HEK293T (cell line): ENCODE measurements at regions not wholly inside any gene's neighbourhood (a gene's known extent, or its start where the extent isn't known, plus 50 kb on each side); places are given as distances from the start of the nearest gene placed in this dataset.

ENCODE experiments used
- CTCF ChIA-PET: fragments of 350-600 bp; formaldehyde crosslinking; extraction: SDS; loops from one replicate; lab custom pipeline; 2021; ENCODE audit warnings: antibody characterized with exemption, inconsistent platforms; lab: Yijun Ruan, JAX
- POLR2A ChIA-PET: fragments of 350-600 bp; formaldehyde crosslinking; extraction: SDS; loops from one replicate; lab custom pipeline; 2020; ENCODE audit warnings: antibody characterized with exemption, inconsistent platforms; lab: Yijun Ruan, JAX
- DNase-seq: peaks from one replicate; pipeline ENCODE4 v3.0.0; 2012; ENCODE audit warnings: mixed read lengths; ENCODE audit errors: extremely low spot score
- ARNT ChIP-seq: fragments of 450-650 bp; IDR thresholded peaks from 2 replicates; pipeline ENCODE4 v1.6.1; 2017; ENCODE audit warnings: mild to moderate bottlenecking
- BHLHE40 ChIP-seq: fragments of 450-650 bp; IDR thresholded peaks from 2 replicates; pipeline ENCODE4 v1.6.1; 2016; ENCODE audit warnings: mild to moderate bottlenecking, moderate library complexity, borderline replicate concordance
- CTBP1 ChIP-seq: fragments of 450-650 bp; IDR thresholded peaks from 2 replicates; pipeline ENCODE4 v1.6.1; 2016; ENCODE audit warnings: borderline replicate concordance
- ELF4 ChIP-seq: fragments of 450-650 bp; IDR thresholded peaks from 2 replicates; pipeline ENCODE4 v1.6.1; 2017; ENCODE audit warnings: antibody characterized with exemption
- FOXA1 ChIP-seq: fragments of 450-650 bp; IDR thresholded peaks from 2 replicates; pipeline ENCODE4 v1.6.1; 2016; ENCODE audit warnings: mild to moderate bottlenecking
- FOXK2 ChIP-seq: fragments of 450-650 bp; IDR thresholded peaks from 2 replicates; pipeline ENCODE4 v1.6.1; 2016; ENCODE audit warnings: mild to moderate bottlenecking
- FOXM1 ChIP-seq: fragments of 450-650 bp; IDR thresholded peaks from 2 replicates; pipeline ENCODE4 v1.6.1; 2017; ENCODE audit warnings: mild to moderate bottlenecking, borderline replicate concordance
- HDGF ChIP-seq: fragments of 450-650 bp; IDR thresholded peaks from 2 replicates; pipeline ENCODE4 v1.6.1; 2017; ENCODE audit warnings: antibody characterized with exemption, borderline replicate concordance
- L3MBTL2 ChIP-seq: fragments of 450-650 bp; conservative IDR thresholded peaks from 2 replicates; pipeline ENCODE4 v1.6.1; 2016; ENCODE audit warnings: mild to moderate bottlenecking
- LEF1 ChIP-seq: fragments of 450-650 bp; IDR thresholded peaks from 2 replicates; pipeline ENCODE4 v1.6.1; 2017; ENCODE audit warnings: mild to moderate bottlenecking, borderline replicate concordance
- NFRKB ChIP-seq: fragments of 450-650 bp; IDR thresholded peaks from 2 replicates; pipeline ENCODE4 v1.6.1; 2016; ENCODE audit warnings: mild to moderate bottlenecking, moderate library complexity
- PKNOX1 ChIP-seq: fragments of 450-650 bp; IDR thresholded peaks from 2 replicates; pipeline ENCODE4 v1.6.1; 2016
- SP1 ChIP-seq: fragments of 450-650 bp; IDR thresholded peaks from 2 replicates; pipeline ENCODE4 v1.6.1; 2017
- SUZ12 ChIP-seq: fragments of 450-650 bp; IDR thresholded peaks from 2 replicates; pipeline ENCODE4 v1.6.1; 2016; ENCODE audit warnings: mild to moderate bottlenecking
- TARDBP ChIP-seq: fragments of 450-650 bp; IDR thresholded peaks from 2 replicates; pipeline ENCODE4 v1.6.1; 2016
- ZNF384 ChIP-seq: fragments of 450-650 bp; IDR thresholded peaks from 2 replicates; pipeline ENCODE4 v1.6.1; 2016

GRCh38 chr9:18371141-18371540 lies 102.8 kb upstream of the ADAMTSL1 start:
- ChIA-PET CTCF (interaction anchor here (1.1 kb wide), 1 partner anchor 71 kb away, joined by 3 read pairs; no protein-coding TSS in a partner anchor), POLR2A (no interaction called here)
- TF ChIP-seq CTBP1 (no peak), NFRKB (no peak), ARNT (no peak), ZNF384 (no peak), FOXM1 (no peak), HDGF (no peak), ELF4 (no peak), FOXK2 (no peak), BHLHE40 (no peak), FOXA1 (no peak), TARDBP (no peak), L3MBTL2 (no peak), SUZ12 (no peak), PKNOX1 (no peak), SP1 (no peak), LEF1 (no peak)
- no peak for DNase-seq

- POLR2A ChIA-PET: no interaction called here
- TF ChIP-seq SUZ12 (no peak), NFRKB (no peak), PKNOX1 (no peak), LEF1 (no peak), ELF4 (no peak), ZNF384 (no peak), CTBP1 (no peak), BHLHE40 (no peak), FOXA1 (no peak), SP1 (no peak), HDGF (no peak), FOXK2 (no peak), FOXM1 (no peak), ARNT (no peak), TARDBP (no peak), L3MBTL2 (no peak)
- DNase-seq: no peak
- CTCF ChIA-PET: interaction anchor here (1.1 kb wide), 1 partner anchor 71 kb away, joined by 3 read pairs; no protein-coding TSS in a partner anchor
Observed at GRCh38 chr9:18371621-18372020, 102.3 kb upstream of the ADAMTSL1 start.

- no peak for TF ChIP-seq CTBP1
- CTCF ChIA-PET: interaction anchor here (0.7 kb wide), 1 partner anchor 25 kb away, joined by 3 read pairs; no protein-coding TSS in a partner anchor
- DNase-seq: no peak
- POLR2A ChIA-PET: no interaction called here
Observed at GRCh38 chr9:18379073-18379811, 94.7 kb upstream of the ADAMTSL1 start.

- DNase-seq: no peak
- ChIA-PET POLR2A (no interaction called here), CTCF (no interaction called here)
- TF ChIP-seq ZNF384 (no peak), FOXA1 (no peak), TARDBP (no peak), FOXM1 (no peak), SUZ12 (no peak), PKNOX1 (no peak), SP1 (no peak), CTBP1 (no peak), FOXK2 (no peak), BHLHE40 (no peak), NFRKB (no peak), ARNT (no peak), ELF4 (no peak), HDGF (no peak), L3MBTL2 (no peak), LEF1 (no peak)
Observed at GRCh38 chr9:18382243-18382642, 91.7 kb upstream of the ADAMTSL1 start.

- no peak for DNase-seq
- ChIA-PET POLR2A (no interaction called here), CTCF (no interaction called here)
- no peak for TF ChIP-seq LEF1
- TF ChIP-seq PKNOX1: no peak
- no peak for TF ChIP-seq TARDBP
- TF ChIP-seq FOXK2: no peak
- TF ChIP-seq ELF4: no peak
- no peak for TF ChIP-seq FOXA1
- TF ChIP-seq ARNT: no peak
- TF ChIP-seq FOXM1: no peak
Observed at GRCh38 chr9:18384066-18384465, 89.9 kb upstream of the ADAMTSL1 start.
